22Rv1 (cell line): ENCODE measurements at regions not wholly inside any gene's neighbourhood (a gene's known extent, or its start where the extent isn't known, plus 50 kb on each side); places are given as distances from the start of the nearest gene placed in this dataset.

Experiments
- CTCF ChIP-seq: fragments of 450-650 bp; IDR thresholded peaks from 2 replicates; pipeline ENCODE4 v1.5.1; 2017; ENCODE audit warnings: mild to moderate bottlenecking
- ZFX ChIP-seq: fragments of 450-650 bp; IDR thresholded peaks from 2 replicates; pipeline ENCODE4 v1.6.1; 2017; ENCODE audit warnings: antibody characterized with exemption, borderline replicate concordance

GRCh38 chr7:153110606-153111005 is 351.1 kb downstream of the ACTR3B start:
- TF ChIP-seq CTCF (no peak), ZFX (no peak)
